ENCODE measurements at regions not wholly inside any gene's neighbourhood (a gene's known extent, or its start where the extent isn't known, plus 50 kb on each side); places are given as distances from the start of the nearest gene placed in this dataset.
"Not testable (repeated sequence)": the region's sequence is repeated elsewhere in the genome, so short reads cannot be mapped to it uniquely, and the experiment has no call there.

- DNase-seq = no peak
Measured at GRCh38 chr17:77786740-77787505, 171.6 kb upstream of the TNRC6C start.

GRCh38 chr17:77790143-77790829 is 168.2 kb upstream of the TNRC6C start:
- no peak for DNase-seq

DNA sequence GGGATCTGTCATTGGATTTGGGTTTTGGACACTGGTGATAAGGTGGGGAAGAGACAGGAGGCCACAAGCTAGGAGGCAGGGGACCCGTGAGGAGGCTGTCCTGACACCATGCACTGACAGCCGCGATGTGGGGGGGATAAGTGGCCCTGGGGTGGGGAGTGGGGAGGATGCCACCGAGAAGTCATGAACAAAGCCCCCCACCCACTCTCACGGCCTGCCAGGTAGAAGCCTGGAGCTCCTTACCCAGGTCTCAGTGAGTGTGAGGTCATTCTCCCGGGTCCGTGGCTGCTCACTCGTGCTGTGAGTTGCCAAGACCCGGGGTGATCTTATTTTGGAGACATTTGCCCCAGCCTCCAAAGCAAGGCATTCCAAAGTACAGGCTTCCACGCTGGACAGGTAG is 165.9 kb upstream of the TNRC6C start:
- no peak for DNase-seq

DNA sequence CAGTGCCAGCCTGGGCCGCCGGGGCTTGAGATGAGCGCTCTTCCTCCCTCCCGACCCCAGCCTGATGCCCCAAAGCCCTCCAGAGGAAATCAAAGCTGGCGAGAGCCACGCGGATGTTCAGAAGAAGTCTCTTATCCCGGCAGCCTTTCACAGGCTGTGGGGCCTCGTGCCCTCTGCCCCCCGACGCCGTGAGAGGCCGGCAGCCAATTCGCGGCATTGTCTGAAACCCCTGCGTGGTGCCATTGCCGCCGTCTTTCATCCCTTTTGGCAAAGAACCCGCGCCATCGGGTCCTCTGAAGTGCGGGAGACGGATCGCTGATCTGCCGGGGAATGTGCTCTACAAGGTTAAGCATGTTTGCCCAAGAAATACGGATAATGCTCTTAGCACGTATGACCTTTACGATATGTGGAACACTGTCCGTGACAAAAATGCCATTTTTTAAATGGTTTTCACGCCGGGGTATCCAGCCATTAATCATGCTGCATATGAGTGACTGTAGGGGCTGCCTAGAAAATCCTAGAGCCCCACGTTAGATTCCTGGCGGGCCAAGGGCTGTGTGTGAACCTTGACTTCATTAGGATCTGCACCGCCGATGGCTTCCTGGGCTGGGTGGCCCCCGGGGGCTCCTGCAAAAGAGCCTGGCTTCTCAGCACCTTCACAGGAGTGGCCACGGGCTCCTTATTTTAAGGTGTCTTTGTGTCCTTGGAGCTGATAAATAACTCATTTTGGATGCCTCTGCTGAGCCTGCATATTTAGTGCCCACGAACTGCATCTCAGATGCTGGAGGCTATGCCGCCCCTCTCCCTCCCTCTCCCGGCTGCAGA is 165.1 kb upstream of the TNRC6C start:
- no peak for DNase-seq

- no peak for DNase-seq
Measured at GRCh38 chr17:77793971-77794235, 164.6 kb upstream of the TNRC6C start.

DNA sequence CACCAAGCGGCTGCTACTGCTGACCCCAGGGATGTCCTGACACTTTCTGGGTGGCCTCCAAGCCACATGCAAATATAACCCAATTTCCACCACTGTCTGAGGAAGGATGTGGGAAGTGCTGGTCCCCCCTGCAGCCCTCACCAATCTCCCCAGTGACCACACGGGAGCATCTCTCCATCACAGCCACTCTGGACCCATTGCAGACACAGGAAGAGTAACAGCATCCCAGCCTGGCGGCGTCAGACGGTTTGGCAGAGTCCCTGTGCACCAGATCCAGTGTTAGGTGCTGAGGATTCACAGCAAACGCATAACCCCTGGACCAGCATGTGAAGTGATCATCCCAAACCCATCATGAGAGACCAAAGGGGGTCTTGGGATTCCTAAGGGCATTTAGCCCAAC is 163.7 kb upstream of the TNRC6C start:
- no peak for DNase-seq

DNA sequence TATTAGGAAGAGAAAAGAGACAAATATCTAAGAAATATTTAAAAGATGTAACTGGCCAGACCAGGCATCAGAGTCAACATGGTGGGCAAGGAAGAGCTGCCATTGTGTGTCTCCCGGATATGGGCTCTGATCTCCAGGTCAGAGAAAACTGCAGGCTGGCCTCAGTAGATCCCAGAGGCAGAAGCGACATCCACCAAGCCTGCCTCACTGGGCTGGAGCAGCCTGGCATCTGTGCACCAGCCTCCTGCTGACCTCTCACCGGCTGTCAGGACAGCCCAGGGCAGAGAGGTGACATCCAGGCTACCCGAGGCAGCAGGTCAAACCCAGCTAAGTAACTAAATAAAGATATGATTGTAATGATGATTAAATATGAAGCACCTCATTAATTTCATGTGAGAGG is 162.8 kb upstream of the TNRC6C start:
- no peak for DNase-seq

DNA sequence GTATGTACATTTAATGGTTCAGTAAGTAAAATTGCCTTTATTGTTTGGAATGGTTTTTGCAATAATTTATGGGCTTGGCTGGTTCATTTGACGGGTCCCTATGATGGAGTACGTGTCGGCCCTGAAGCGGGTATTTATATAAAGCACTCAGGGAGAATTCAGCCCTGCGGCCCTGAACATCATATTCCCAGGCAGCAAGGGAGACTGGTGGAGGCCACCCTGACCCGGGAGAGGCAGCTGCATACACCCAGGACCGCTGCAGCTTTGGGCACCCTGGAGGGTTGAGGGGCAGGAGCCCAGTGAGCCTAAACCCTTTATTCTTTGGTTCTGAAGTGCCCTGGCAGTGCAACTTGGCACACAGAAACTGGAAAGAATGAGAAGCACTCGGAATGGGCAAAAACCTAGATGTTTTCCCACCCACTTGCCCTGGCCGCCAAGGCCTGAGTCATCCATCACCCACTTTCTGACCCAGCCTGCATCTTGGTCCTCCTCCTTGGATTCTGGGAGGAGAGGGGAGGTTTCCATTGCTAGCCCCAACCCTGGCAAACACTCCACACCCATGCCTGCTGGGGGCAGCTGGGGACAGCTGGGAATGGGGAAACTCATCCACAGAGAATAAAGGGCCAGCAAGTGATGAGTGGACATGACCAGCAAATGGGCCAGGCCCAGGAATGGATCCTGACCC is 162.2 kb upstream of the TNRC6C start:
- no peak for DNase-seq

DNA sequence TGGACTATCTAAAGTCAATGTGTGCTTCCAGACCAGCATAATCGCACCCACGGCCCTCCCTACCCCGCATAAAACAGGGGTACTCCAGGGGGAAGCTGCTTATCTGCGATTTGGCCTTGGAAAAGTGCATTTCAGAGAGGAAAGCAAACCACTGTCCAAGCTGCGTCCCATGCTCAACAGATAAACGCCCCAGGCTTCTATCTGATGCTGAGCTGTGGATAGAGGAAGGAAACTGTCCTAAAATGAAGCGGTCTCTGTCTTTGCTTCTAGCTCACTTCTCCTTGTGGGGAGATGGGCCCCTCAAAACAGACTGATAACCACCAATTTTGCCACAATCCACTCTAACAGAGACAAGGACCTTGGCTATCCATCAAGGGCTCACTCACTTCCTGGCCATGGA is 160.5 kb upstream of the TNRC6C start:
- no peak for DNase-seq

- no peak for DNase-seq
Measured at GRCh38 chr17:77798481-77798880, 160.0 kb upstream of the TNRC6C start.

DNA sequence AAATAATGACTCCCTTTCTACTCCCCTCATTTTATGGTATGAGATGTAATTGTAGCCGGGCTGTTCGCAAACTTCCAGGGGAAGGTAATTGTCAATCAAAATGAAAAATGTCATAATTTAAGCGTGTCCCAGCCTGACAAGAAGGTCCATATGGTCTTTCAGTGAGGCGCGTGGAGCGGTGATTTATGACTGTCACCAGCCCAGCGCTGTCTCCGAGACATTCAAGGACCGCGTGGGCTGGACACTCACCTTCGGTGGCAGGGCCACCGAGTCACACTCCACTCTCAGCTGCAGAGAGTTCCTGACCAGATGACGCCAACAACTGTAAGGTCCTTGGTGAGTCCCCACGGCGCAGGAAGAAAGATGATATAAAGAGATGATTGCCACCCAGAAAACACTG is 157.7 kb upstream of the TNRC6C start:
- DNase-seq = no peak

DNA sequence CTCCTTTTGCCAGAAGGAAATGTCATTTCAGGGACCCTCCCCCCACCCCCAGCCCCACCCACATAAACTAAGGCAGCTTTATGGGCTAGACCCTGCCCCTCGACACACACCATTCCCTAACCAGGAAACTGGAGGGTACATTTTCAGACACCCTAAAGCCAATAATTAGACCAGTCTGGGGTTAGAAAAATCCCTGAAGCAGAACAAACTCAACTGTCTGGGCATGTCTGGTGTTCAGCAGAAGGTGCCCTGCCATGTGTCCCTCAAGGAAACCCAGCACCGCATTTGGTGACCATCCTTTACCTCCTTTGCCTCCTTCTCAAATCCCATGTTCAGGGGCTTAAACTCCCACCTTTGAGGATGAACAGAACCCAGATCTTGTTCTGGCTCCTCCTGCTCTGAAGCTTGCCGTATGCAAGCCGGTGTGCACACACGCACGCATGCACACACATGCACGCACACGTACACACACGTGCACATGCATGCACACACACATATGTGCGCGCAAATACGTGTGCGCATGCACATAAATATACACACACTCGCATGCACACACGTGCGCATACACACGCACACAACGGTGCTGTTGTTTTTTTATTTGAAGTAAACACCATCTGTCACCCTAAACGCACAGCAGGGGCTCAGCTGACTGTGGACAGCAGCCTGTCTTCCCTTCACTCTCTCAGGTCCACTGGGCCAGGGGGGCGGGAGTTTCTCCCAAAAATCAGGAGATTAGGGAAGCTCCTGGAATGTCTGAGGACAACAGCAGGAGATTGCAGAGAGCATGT is 156.8 kb upstream of the TNRC6C start:
- DNase-seq = no peak

DNA sequence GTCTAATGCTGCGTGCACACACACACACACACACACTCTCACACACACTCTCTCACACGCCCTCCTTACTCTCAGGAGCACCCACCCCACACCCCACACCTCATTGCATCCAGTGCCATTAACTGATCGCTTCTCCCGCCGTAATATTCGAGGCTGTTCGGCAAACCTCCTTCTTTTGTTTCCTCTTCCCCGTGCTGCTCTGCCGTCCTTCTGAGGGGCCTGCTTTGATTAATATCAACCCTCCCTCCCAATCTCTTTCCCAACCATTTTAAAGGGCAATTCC is 156.2 kb upstream of the TNRC6C start:
- no peak for DNase-seq

GRCh38 chr17:77802811-77803220 is 155.7 kb upstream of the TNRC6C start:
- no peak for DNase-seq

DNA sequence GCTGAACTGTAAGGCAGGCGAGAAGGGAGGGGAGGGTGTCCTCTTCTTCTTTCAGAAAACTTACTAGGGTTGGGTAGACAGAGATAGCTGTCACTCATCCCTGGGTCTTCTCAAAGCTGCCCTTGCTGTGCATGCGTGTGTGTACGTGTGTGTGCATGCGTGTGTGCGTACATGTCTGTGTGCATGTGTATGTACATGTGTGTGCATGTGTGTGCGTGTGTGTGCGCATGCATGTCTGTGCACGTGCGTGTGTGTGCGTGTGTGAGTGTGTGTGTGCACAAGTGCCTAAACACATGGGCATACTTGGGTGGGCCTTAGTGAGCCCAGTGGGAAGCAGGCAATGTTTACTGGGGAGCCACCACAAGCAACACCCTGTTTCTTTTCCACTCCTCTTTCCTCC is 154.8 kb upstream of the TNRC6C start:
- no peak for DNase-seq

- DNase-seq = no peak
Measured at GRCh38 chr17:77804796-77805426, 153.6 kb upstream of the TNRC6C start.

- DNase-seq = not testable (repeated sequence)
Measured at GRCh38 chr17:77805970-77806369, 152.5 kb upstream of the TNRC6C start.

GRCh38 chr17:77807051-77807745 is 151.3 kb upstream of the TNRC6C start:
- DNase-seq = no peak

DNA sequence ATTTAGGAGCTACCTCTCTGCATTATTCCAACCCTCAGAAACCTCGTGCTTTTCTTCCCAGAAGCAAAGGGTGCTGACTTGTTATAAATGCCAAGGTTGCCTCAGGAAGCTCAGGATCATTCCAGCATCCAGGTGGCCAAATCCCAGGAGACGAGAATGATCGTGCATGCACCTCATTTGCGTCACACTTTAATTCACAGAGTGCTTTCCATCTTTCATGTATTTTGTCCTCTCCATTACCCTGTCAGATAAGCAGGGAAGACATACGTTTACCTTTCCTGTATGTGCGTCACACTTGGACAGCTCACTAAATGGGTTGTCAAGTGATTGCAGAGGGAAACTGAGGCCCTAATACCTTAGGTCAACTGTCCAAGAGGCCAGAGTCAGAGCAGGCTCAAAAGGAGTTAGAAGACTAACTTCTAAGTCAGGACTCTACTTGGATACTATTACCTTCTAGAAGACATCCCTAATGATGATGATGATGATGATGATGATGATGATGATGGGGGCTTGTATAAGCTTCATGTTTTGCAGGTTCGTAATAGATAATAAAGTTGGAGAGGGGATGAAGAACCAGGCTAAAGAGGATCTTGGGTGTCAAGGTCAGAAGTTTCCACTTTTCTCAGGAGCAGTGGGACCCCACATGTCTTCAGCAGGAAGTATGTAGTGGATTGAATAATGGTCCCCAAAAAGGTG is 150.6 kb upstream of the TNRC6C start:
- no peak for DNase-seq

DNA sequence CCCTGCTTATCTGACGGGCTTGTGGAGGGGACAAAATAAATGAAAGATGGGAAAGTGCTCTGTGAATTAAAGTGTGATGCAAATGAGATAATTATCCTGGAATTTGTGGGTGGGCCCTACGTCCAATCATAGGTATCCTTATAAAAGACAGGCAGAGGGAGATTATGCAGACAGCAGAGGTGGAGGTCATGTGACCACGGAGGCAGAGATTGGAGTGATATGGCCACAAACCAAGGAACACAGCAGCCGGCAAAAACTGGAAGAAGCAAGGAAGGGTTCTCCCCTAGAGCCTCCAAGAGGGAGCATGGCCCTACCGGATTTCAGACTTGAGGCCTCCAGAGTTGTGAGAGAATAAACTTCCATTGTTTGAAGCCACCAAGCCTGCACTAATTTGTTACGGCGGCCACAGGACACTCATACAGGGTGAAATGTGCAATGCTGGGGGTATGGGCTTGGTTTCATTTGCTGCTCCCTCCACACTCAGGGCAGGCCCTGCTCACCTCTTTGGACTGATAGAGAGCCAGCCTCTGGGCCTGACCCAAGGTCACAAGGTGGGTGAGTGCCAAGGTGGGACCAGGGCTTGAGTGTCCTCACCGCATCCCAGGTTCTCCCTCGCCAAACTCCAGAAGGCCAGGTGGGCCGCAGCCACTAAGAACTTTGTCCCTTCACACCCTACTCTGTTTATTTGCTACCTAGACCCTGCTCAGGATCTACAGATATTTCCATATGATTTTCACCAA is 149.6 kb upstream of the TNRC6C start:
- DNase-seq = no peak

Measured in CD4-positive, alpha-beta T cell treated with Interleukin-21 for 1 hour (primary cell).